GM19324 (cell line): ENCODE measurements at regions not wholly inside any gene's neighbourhood (a gene's known extent, or its start where the extent isn't known, plus 50 kb on each side); places are given as distances from the start of the nearest gene placed in this dataset.

Experiments used
- ATAC-seq: cut with Tn5 transposase; IDR thresholded peaks from one replicate; pipeline ENCODE4 v1.9.1; 2021; ENCODE audit warnings: mild to moderate bottlenecking, moderate library complexity; ENCODE audit not compliant: unreplicated experiment, low FRiP score

- ATAC-seq = no peak
These were observed 54.8 kb upstream of the ATP2C1 start for GRCh38 chr3:130838898-130839600.

GRCh38 chr3:130839813-130840212 lies 54.1 kb upstream of the ATP2C1 start:
- ATAC-seq = peak; percentile 78

GRCh38 chr3:130841357-130841756 lies 52.5 kb upstream of the ATP2C1 start:
- ATAC-seq = no peak

- no peak for ATAC-seq
These were observed 50.4 kb upstream of the ATP2C1 start for GRCh38 chr3:130843441-130843840.
